GM21367 (cell line): ENCODE measurements at regions not wholly inside any gene's neighbourhood (a gene's known extent, or its start where the extent isn't known, plus 50 kb on each side); places are given as distances from the start of the nearest gene placed in this dataset.

Source experiments
- ATAC-seq: cut with Tn5 transposase; IDR thresholded peaks from one replicate; pipeline ENCODE4 v1.9.1; 2021; ENCODE audit not compliant: unreplicated experiment

DNA sequence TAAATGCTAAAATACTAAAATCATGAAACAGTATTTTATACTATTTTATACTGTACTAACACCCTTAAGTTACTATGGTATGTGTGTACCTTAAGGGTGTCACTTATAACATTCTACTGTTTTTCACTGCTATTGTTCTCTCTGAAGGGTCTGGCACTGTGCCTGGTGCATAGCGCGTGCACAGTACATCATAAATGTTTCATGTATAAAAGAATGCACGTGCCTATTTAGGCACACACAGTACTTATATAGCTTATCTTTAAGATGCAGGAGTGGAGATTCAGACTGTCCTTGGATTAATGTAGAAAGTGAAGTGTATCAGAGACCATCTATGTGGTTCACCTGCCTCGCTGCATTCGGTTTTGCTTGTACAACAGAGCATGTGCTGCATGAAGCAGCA is 64.0 kb upstream of the SGK1 start:
- no peak for ATAC-seq

- ATAC-seq, result no peak
Measured at GRCh38 chr6:134379599-134379998, 61.7 kb upstream of the SGK1 start.

DNA sequence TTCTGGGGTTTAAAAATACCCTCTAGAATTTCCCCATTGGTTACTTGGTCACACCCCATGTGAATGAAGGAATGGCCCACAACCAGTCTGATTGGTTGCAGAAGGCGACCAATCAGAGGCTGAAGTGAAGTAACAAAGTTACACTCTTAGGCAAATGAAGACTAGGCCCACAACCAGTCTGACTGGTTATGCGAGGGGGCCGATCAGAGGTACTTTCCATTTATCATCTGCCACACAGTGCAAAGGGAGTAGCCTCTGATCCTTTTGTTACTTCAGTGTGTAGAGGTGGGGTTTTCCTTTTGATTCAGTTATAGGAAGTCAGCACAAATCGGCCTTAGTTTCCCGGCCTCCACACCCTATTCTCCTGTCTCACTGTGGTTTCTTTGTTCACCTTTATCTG is 61.2 kb upstream of the SGK1 start:
- peak; percentile 76 for ATAC-seq

- ATAC-seq, result no peak
Measured at GRCh38 chr6:134378426-134378825, 60.5 kb upstream of the SGK1 start.

DNA sequence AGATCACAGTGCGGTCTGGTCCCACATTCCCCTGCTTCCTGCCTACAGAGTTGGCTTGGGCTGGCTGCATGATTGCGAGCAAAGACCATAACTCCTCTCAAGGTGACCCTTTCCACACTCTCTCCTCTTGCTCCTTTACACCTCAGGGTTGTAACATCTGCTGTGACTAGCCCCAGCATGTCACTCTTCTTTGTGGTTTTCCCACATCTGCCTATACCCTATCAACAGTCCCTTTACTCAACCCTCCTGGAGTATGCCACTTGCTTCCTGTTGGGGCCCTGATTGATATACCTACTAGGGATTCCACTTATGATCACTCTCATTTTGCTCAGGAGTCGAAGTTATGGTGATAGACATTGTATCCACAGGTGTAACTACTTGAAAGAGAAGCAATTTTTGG is 58.9 kb upstream of the SGK1 start:
- no peak for ATAC-seq

GRCh38 chr6:134375220-134375580 is 57.3 kb upstream of the SGK1 start:
- ATAC-seq, result no peak

DNA sequence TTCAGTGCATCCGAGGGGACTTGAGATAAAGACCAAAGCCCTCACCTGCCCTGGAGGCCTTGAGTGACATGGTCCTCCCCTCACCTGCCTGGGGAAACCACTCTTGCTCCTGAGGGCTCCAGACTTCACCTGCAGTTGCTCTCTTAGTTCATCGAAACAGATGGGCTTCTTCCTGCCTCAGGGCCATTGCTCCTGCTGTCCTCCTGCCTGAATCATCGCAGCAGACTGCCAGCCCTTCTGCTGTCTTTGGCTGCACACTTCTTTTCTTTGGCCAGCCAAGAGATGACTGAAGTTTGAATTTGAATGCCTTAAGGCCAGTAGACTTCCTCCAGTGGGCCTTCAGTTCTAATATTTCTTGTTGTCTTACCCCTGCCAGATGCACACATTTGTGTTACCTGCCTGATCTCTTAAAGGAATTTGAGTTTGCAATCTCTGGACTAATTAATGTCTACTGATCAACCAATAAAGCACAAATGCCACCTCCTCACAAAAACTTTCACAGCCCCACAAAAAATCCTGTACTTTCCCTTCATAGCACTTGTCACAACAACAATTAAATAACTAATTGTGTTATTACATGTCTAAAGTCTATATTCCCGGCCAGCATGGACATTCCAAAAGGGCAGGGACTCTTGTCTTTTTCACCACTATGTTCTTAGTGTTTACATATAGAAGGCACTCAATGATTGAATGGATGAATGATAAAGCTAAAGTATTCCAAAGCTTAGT is 56.7 kb upstream of the SGK1 start:
- ATAC-seq, result no peak

DNA sequence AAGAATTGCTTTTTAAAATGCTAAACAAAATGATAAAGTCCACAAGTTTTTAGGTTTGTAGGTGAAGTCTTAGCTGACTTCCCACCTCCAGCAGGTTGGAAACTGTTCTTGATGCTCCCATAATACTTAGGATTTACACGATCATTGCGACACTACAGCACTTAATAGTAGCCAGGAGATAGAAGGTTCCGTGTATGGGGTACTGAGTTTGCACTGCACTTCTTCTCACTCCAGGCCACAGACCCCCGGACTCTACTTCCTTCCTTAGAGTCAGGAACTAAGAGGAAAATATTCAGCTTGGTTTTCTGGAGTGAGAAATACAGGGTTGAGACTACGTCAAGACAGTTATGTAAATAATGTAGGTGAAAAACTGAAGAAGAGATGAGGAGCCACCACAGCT is 56.1 kb upstream of the SGK1 start:
- ATAC-seq, result no peak

- peak; percentile 90 for ATAC-seq
Measured at GRCh38 chr6:134373282-134373922, 55.5 kb upstream of the SGK1 start.

- no peak for ATAC-seq
Measured at GRCh38 chr6:134372603-134373281, 54.8 kb upstream of the SGK1 start.

GRCh38 chr6:134368670-134369069 is 50.8 kb upstream of the SGK1 start:
- no peak for ATAC-seq
